Loucy (cell line): ENCODE measurements at regions not wholly inside any gene's neighbourhood (a gene's known extent, or its start where the extent isn't known, plus 50 kb on each side); places are given as distances from the start of the nearest gene placed in this dataset.

Experiments used
- EZH2phosphoT487 ChIP-seq: fragments of 200-600 bp; IDR thresholded peaks from 2 replicates; pipeline ENCODE4 v1.6.1; 2018; ENCODE audit warnings: antibody characterized with exemption, mild to moderate bottlenecking, moderate library complexity, borderline replicate concordance
- TF ChIP-seq, protein P1 (sequence below): fragments of 200-600 bp; sonication (generic); conservative IDR thresholded peaks from 2 replicates; pipeline ENCODE4 v1.5.1; 2014; ENCODE audit warnings: mild to moderate bottlenecking, antibody characterized with exemption, low read length

DNA sequence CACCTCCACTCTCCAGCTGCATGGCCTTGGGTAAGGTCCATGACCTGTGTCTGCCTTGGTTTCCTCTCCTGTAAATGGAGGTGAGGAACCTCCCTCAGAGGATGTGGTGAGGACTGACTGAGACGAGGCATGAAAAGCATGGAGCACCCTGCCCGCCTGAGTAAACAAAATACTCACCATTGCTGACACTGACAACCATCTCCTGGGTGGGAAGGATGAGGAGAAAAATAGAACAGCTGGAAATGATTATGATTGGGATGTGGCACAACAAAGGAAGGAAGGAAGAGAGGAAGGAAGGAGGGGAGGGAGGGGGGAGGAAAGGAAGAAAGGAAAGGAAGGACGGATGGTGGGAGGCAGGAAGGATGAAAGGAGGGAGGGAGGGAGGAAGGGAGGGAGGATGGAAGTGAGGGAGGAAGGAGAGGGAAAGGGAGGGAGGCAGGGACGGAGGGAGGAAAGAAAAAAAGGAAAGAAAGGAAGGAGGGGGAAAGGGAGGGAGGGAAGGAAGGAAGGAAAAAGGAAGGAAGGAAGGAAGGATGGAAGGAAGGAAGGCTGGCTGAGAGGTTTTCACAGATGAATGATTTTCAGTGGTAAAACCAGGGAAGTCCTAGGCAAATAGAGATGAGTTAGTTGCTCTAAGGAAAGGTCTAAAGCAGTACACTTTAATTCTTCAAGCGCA, 276.5 kb upstream of the XYLT1 start:
- no peak for TF ChIP-seq EZH2phosphoT487
- TF ChIP-seq, protein P1, sequence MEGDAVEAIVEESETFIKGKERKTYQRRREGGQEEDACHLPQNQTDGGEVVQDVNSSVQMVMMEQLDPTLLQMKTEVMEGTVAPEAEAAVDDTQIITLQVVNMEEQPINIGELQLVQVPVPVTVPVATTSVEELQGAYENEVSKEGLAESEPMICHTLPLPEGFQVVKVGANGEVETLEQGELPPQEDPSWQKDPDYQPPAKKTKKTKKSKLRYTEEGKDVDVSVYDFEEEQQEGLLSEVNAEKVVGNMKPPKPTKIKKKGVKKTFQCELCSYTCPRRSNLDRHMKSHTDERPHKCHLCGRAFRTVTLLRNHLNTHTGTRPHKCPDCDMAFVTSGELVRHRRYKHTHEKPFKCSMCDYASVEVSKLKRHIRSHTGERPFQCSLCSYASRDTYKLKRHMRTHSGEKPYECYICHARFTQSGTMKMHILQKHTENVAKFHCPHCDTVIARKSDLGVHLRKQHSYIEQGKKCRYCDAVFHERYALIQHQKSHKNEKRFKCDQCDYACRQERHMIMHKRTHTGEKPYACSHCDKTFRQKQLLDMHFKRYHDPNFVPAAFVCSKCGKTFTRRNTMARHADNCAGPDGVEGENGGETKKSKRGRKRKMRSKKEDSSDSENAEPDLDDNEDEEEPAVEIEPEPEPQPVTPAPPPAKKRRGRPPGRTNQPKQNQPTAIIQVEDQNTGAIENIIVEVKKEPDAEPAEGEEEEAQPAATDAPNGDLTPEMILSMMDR: no peak
